ENCODE measurements at regions not wholly inside any gene's neighbourhood (a gene's known extent, or its start where the extent isn't known, plus 50 kb on each side); places are given as distances from the start of the nearest gene placed in this dataset.
"Not testable (repeated sequence)": the region's sequence is repeated elsewhere in the genome, so short reads cannot be mapped to it uniquely, and the experiment has no call there.

DNA sequence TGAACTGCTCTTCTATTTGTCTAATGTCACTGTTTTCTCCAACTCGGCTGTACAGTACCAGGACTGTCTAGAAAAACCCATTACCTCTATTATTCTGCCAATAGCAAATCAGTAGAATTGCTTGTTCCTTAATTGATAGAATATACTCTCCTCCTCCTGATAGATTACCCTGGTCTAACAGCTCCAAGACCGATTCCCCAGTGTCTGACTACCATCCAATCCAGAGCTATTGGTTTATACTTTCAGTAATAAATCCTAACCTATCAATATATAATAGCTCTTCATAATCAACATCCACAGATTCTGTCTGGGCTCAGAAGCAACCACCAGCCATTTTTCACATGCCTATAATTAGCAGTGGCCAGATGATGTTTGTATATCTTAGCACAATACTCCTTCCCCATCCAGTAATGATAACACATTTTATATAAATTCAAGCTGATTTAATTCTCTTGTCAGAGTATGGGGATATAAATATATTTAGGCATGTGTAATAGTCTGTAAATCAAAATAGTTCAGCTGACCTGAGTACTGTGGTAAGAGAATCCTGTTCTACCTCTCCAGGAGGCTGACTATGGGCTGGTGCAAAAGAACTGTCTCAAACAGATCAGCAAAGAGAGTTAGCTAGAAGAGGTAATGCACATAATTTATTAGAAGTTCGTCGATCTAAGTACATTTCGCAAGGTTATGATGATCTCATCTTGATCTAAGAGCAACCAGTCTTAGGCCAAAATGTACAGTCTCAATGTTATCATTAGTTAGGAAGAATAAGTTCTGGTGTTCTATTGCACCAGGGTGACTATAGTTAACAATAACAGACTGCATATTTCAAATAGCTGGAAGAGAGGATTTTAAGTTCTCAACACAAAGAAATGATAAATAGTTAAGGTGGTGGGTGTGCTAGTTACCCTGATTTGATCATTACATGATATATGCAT, 193.4 kb downstream of the SHOX2 start:
- no peaks in the 10 kb centered on the region for H3K79me1 ChIP-seq (replicated peaks; ENCODE audit: low read length, poor library complexity, severe bottlenecking)
- no peak overlapping the region for H3K18ac ChIP-seq (ENCODE audit: low read depth in 1 of 2, low read length in 2 of 2)
- H2BK5ac ChIP-seq (ENCODE audit: low read depth, low read length, poor library complexity, severe bottlenecking), result no peak overlapping the region
- H3K9ac ChIP-seq (ENCODE audit: low read length), result no peak overlapping the region
- no peak overlapping the region for H4K8ac ChIP-seq (ENCODE audit: low read length)
- no peak overlapping the region for H2AK5ac ChIP-seq (ENCODE audit: low read length, severe bottlenecking)
- H2BK12ac ChIP-seq (ENCODE audit: low read length in 2 of 2), result no peak overlapping the region
- H3K4me3 ChIP-seq (ENCODE audit: insufficient read depth in 1 of 2, low read depth in 1 of 2, low read length in 2 of 2), result no peak overlapping the region
- no peaks in the 10 kb centered on the region for H3K4me1 ChIP-seq (ENCODE audit: control insufficient read depth, insufficient read depth, low read depth, low read length)
- H3K23ac ChIP-seq (ENCODE audit: low read length in 2 of 2), result no peak overlapping the region
- H3K9me3 ChIP-seq (ENCODE audit: control insufficient read depth, low read length), result no peaks in the 10 kb centered on the region
- no peak overlapping the region for H3K27ac ChIP-seq (ENCODE audit: low read length, poor library complexity, severe bottlenecking)
- H3K4me2 ChIP-seq (ENCODE audit: low read length, poor library complexity, severe bottlenecking), result no peak overlapping the region
- no peak overlapping the region for H4K91ac ChIP-seq (ENCODE audit: low read length)
- no peak overlapping the region for H2BK15ac ChIP-seq (ENCODE audit: low read depth, poor library complexity, severe bottlenecking)
- H3K14ac ChIP-seq (ENCODE audit: low read length in 2 of 2), result no peak overlapping the region
- no peak for DNase-seq
- no peaks in the 10 kb centered on the region for H3K27me3 ChIP-seq (ENCODE audit: control insufficient read depth in 1 of 2, insufficient read depth in 1 of 2, low read length in 2 of 2)
- WGBS, result 74% methylated on average over 5 of the region's 5 CpGs
- H3K36me3 ChIP-seq (ENCODE audit: control insufficient read depth in 1 of 2, insufficient read depth in 2 of 2, low read depth in 1 of 2, low read length in 2 of 2), result no peaks in the 10 kb centered on the region
- no peak overlapping the region for H3K4ac ChIP-seq (ENCODE audit: low read depth in 1 of 2, low read length in 2 of 2)
- H2BK120ac ChIP-seq (ENCODE audit: low read depth, low read length), result no peak overlapping the region
- no peak overlapping the region for H2AFZ ChIP-seq (ENCODE audit: low read depth, low read length)

DNA sequence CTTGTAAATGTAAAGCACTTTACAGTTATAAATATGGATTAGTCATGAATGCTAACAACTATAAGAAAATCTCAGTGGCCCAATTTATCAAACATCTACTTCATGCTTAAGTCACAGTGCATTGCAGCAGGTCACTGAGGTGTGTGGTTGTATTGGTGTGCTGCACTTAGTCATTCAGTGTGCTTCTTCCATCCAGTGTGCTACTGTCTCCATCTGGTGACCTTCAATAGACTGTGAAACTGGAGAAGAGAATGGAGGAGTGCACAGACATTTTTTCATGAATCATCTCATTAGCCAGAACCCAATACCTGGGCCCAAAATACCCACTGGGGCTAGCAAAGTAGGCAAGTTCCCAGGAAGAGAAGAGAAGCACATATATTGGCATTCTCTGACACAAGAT, 199.6 kb downstream of the SHOX2 start:
- H3K9me3 ChIP-seq (ENCODE audit: control insufficient read depth, low read length), result peaks cover 12% of the 10 kb centered on the region
- no peak overlapping the region for H3K9ac ChIP-seq (ENCODE audit: low read length)
- no peak overlapping the region for H3K27ac ChIP-seq (ENCODE audit: low read length, poor library complexity, severe bottlenecking)
- H3K36me3 ChIP-seq (ENCODE audit: control insufficient read depth in 1 of 2, insufficient read depth in 2 of 2, low read depth in 1 of 2, low read length in 2 of 2), result no peaks in the 10 kb centered on the region
- H4K8ac ChIP-seq (ENCODE audit: low read length), result no peak overlapping the region
- no peak overlapping the region for H3K14ac ChIP-seq (ENCODE audit: low read length in 2 of 2)
- no peaks in the 10 kb centered on the region for H3K4me1 ChIP-seq (ENCODE audit: control insufficient read depth, insufficient read depth, low read depth, low read length)
- no peak overlapping the region for H3K4me2 ChIP-seq (ENCODE audit: low read length, poor library complexity, severe bottlenecking)
- no peak overlapping the region for H3K4ac ChIP-seq (ENCODE audit: low read depth in 1 of 2, low read length in 2 of 2)
- no peaks in the 10 kb centered on the region for H3K79me1 ChIP-seq (replicated peaks; ENCODE audit: low read length, poor library complexity, severe bottlenecking)
- H2BK12ac ChIP-seq (ENCODE audit: low read length in 2 of 2), result no peak overlapping the region
- no peak overlapping the region for H2AFZ ChIP-seq (ENCODE audit: low read depth, low read length)
- no peak for DNase-seq
- H4K91ac ChIP-seq (ENCODE audit: low read length), result no peak overlapping the region
- H3K23ac ChIP-seq (ENCODE audit: low read length in 2 of 2), result no peak overlapping the region
- no peak overlapping the region for H2AK5ac ChIP-seq (ENCODE audit: low read length, severe bottlenecking)
- no peak overlapping the region for H2BK120ac ChIP-seq (ENCODE audit: low read depth, low read length)
- H2BK5ac ChIP-seq (ENCODE audit: low read depth, low read length, poor library complexity, severe bottlenecking), result no peak overlapping the region
- no peak overlapping the region for H3K18ac ChIP-seq (ENCODE audit: low read depth in 1 of 2, low read length in 2 of 2)
- no peak overlapping the region for H3K4me3 ChIP-seq (ENCODE audit: insufficient read depth in 1 of 2, low read depth in 1 of 2, low read length in 2 of 2)
- no peak overlapping the region for H2BK15ac ChIP-seq (ENCODE audit: low read depth, poor library complexity, severe bottlenecking)
- H3K27me3 ChIP-seq (ENCODE audit: control insufficient read depth in 1 of 2, insufficient read depth in 1 of 2, low read length in 2 of 2), result no peaks in the 10 kb centered on the region

DNA sequence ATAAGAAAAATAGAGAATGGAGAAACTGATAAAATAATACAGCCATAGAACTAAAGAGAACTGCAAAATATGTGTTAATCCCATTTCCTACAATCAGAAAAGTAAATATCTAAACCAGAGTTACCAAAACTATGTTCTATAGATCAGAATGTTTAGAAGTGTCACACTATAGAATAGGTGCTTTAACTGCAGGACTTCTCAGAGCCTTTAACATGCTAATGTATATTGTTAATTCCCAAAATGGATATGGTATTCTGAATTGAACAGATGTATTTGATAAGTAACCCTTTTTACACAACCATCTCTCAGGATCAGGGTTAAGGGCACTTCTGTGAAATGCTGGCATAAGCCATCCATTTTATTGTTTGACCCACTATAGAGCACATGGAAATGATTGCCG, 200.3 kb downstream of the SHOX2 start:
- H3K27me3 ChIP-seq (ENCODE audit: control insufficient read depth in 1 of 2, insufficient read depth in 1 of 2, low read length in 2 of 2), result no peaks in the 10 kb centered on the region
- DNase-seq, result no peak
- H2BK12ac ChIP-seq (ENCODE audit: low read length in 2 of 2), result no peak overlapping the region
- H2BK5ac ChIP-seq (ENCODE audit: low read depth, low read length, poor library complexity, severe bottlenecking), result no peak overlapping the region
- H2BK120ac ChIP-seq (ENCODE audit: low read depth, low read length), result no peak overlapping the region
- H3K4me1 ChIP-seq (ENCODE audit: control insufficient read depth, insufficient read depth, low read depth, low read length), result no peaks in the 10 kb centered on the region
- no peak overlapping the region for H4K91ac ChIP-seq (ENCODE audit: low read length)
- H2AFZ ChIP-seq (ENCODE audit: low read depth, low read length), result no peak overlapping the region
- H3K36me3 ChIP-seq (ENCODE audit: control insufficient read depth in 1 of 2, insufficient read depth in 2 of 2, low read depth in 1 of 2, low read length in 2 of 2), result no peaks in the 10 kb centered on the region
- H3K4ac ChIP-seq (ENCODE audit: low read depth in 1 of 2, low read length in 2 of 2), result no peak overlapping the region
- H3K4me3 ChIP-seq (ENCODE audit: insufficient read depth in 1 of 2, low read depth in 1 of 2, low read length in 2 of 2), result no peak overlapping the region
- H3K18ac ChIP-seq (ENCODE audit: low read depth in 1 of 2, low read length in 2 of 2), result no peak overlapping the region
- no peak overlapping the region for H3K9ac ChIP-seq (ENCODE audit: low read length)
- WGBS, result 50% methylated on average over 1 of the region's 1 CpG
- no peak overlapping the region for H3K14ac ChIP-seq (ENCODE audit: low read length in 2 of 2)
- H3K23ac ChIP-seq (ENCODE audit: low read length in 2 of 2), result no peak overlapping the region
- peaks cover 12% of the 10 kb centered on the region for H3K9me3 ChIP-seq (ENCODE audit: control insufficient read depth, low read length)
- no peak overlapping the region for H3K4me2 ChIP-seq (ENCODE audit: low read length, poor library complexity, severe bottlenecking)
- no peak overlapping the region for H2BK15ac ChIP-seq (ENCODE audit: low read depth, poor library complexity, severe bottlenecking)
- H2AK5ac ChIP-seq (ENCODE audit: low read length, severe bottlenecking), result no peak overlapping the region
- H3K27ac ChIP-seq (ENCODE audit: low read length, poor library complexity, severe bottlenecking), result no peak overlapping the region
- H3K79me1 ChIP-seq (replicated peaks; ENCODE audit: low read length, poor library complexity, severe bottlenecking), result no peaks in the 10 kb centered on the region
- no peak overlapping the region for H4K8ac ChIP-seq (ENCODE audit: low read length)

DNA sequence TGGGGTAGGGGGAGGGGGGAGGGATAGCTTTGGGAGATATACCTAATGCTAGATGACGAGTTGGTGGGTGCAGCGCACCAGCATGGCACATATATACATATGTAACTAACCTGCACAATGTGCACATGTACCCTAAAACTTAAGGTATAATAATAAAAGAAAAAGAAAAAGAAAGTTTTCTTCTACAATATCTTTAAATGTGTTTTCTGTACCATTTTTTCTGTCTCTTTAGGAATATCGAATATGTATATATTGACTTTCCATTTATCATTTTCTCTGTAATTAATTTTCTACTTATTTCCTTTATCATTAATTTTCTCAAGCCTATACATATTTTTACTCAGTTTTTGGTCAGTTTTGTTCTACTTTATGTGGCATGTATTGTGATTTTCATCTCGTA, 203.5 kb downstream of the SHOX2 start:
- not testable (repeated sequence) for H3K4ac ChIP-seq (ENCODE audit: low read depth in 1 of 2, low read length in 2 of 2)

More for the DNA sequence above, 203.5 kb downstream of the SHOX2 start:
- not testable (repeated sequence) for H2AFZ ChIP-seq (ENCODE audit: low read depth, low read length); H3K4me1 ChIP-seq (ENCODE audit: control insufficient read depth, insufficient read depth, low read depth, low read length); H2BK15ac ChIP-seq (ENCODE audit: low read depth, poor library complexity, severe bottlenecking); H3K4me3 ChIP-seq (ENCODE audit: insufficient read depth in 1 of 2, low read depth in 1 of 2, low read length in 2 of 2); H4K91ac ChIP-seq (ENCODE audit: low read length); H2AK5ac ChIP-seq (ENCODE audit: low read length, severe bottlenecking); H3K4me2 ChIP-seq (ENCODE audit: low read length, poor library complexity, severe bottlenecking); H3K18ac ChIP-seq (ENCODE audit: low read depth in 1 of 2, low read length in 2 of 2); H2BK12ac ChIP-seq (ENCODE audit: low read length in 2 of 2); H3K27me3 ChIP-seq (ENCODE audit: control insufficient read depth in 1 of 2, insufficient read depth in 1 of 2, low read length in 2 of 2); H2BK5ac ChIP-seq (ENCODE audit: low read depth, low read length, poor library complexity, severe bottlenecking); H3K14ac ChIP-seq (ENCODE audit: low read length in 2 of 2); H3K27ac ChIP-seq (ENCODE audit: low read length, poor library complexity, severe bottlenecking); H3K79me1 ChIP-seq (replicated peaks; ENCODE audit: low read length, poor library complexity, severe bottlenecking); H3K23ac ChIP-seq (ENCODE audit: low read length in 2 of 2); H4K8ac ChIP-seq (ENCODE audit: low read length); H3K9ac ChIP-seq (ENCODE audit: low read length); H3K36me3 ChIP-seq (ENCODE audit: control insufficient read depth in 1 of 2, insufficient read depth in 2 of 2, low read depth in 1 of 2, low read length in 2 of 2); DNase-seq; H2BK120ac ChIP-seq (ENCODE audit: low read depth, low read length)
- WGBS, result no CpG with 5 or more reads among the region's 4 CpGs
- H3K9me3 ChIP-seq (ENCODE audit: control insufficient read depth, low read length), result peaks cover 12% of the 10 kb centered on the region

Measured in mesenchymal stem cell (in vitro differentiated cells and primary cell).